Brain microvascular endothelial cell (primary cell): ENCODE measurements at regions not wholly inside any gene's neighbourhood (a gene's known extent, or its start where the extent isn't known, plus 50 kb on each side); places are given as distances from the start of the nearest gene placed in this dataset.

ENCODE experiments used
- DNase-seq: peaks from one replicate; pipeline ENCODE4 v3.0.0-alpha.2; 2020
- H3K27ac ChIP-seq: fragments of 250-450 bp; sonication (Bioruptor Pico); 2 replicates; pipeline ENCODE4 v1.5.1; 2020; ENCODE audit warnings: mild to moderate bottlenecking, moderate library complexity
- H3K27me3 ChIP-seq: fragments of 250-450 bp; sonication (Bioruptor Pico); replicated peaks from 2 replicates; pipeline ENCODE4 v1.5.1; 2020; ENCODE audit warnings: mild to moderate bottlenecking
- H3K36me3 ChIP-seq: fragments of 250-450 bp; sonication (Bioruptor Pico); replicated peaks from 2 replicates; pipeline ENCODE4 v1.5.1; 2020; ENCODE audit warnings: mild to moderate bottlenecking
- H3K4me3 ChIP-seq: 2 replicates; pipeline ENCODE4 v1.5.1; 2011; ENCODE audit warnings: low read depth, mild to moderate bottlenecking, control low read depth, low read length, moderate library complexity
- in situ Hi-C: cut with HindIII; loops from 2 replicates; pipeline ENCODE4 v1.10.0; 2017; ENCODE audit warnings: low sequenced_read_pairs, low pct_ligation_motif_present
- TF ChIP-seq, protein P1 (sequence below): IDR thresholded peaks from 2 replicates; pipeline ENCODE4 v1.5.1; 2011; ENCODE audit warnings: low read depth, mild to moderate bottlenecking, moderate library complexity, low read length, control low read depth, inconsistent platforms; ENCODE audit errors: missing control alignments

DNA sequence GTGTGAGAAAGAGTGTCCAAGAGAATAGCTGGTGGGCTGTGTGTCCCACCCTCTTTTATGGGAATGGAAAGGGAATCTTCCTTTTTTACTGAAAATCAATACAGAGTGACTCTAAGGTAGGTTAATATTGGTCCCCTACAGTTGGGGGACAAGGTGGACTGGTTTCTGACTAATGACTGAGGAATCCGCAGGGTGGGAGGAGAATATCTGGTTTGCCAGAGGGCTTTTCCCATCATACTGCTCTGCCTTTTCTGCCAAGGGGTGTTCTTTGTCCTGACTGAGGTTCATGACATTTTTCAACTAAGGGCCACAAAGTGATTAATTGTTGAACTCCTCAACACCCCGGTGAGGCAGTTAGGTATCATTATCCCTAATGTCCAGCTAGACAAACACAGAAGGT is 261.6 kb downstream of the SPATA18 start:
- Histone ChIP-seq H3K4me3 (no peak overlapping the region), H3K36me3 (no peaks in the 10 kb centered on the region), H3K27ac (no peak overlapping the region), H3K27me3 (no peaks in the 10 kb centered on the region)
- no peak for DNase-seq
- in situ Hi-C loops, result no loop called here
- TF ChIP-seq, protein P1, sequence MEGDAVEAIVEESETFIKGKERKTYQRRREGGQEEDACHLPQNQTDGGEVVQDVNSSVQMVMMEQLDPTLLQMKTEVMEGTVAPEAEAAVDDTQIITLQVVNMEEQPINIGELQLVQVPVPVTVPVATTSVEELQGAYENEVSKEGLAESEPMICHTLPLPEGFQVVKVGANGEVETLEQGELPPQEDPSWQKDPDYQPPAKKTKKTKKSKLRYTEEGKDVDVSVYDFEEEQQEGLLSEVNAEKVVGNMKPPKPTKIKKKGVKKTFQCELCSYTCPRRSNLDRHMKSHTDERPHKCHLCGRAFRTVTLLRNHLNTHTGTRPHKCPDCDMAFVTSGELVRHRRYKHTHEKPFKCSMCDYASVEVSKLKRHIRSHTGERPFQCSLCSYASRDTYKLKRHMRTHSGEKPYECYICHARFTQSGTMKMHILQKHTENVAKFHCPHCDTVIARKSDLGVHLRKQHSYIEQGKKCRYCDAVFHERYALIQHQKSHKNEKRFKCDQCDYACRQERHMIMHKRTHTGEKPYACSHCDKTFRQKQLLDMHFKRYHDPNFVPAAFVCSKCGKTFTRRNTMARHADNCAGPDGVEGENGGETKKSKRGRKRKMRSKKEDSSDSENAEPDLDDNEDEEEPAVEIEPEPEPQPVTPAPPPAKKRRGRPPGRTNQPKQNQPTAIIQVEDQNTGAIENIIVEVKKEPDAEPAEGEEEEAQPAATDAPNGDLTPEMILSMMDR, result no peak

DNA sequence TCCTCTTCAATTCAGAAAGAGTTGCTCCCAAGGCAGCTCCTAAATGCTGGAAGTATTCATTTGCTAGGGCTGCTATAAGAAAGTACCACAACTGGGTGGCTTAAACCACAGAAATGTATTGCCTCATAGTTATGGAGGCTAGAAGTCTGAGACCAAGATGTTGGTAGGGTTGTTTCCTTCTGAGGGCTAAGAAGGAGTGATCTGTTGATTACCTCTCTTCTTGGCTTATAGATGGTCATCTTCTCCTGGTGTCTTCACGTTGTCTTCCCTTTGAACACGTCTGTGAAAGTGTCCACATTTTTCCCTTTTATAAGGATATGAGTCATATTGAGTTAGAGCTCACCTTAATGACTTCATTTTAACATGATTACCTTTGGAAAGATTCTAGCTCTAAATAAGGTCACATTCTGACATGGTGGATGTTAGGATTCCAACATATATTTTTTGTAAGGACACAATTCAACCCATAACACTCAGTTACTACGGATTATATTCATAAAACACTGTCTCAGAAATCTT is 266.3 kb downstream of the SPATA18 start:
- Histone ChIP-seq H3K4me3 (no peak overlapping the region), H3K36me3 (no peaks in the 10 kb centered on the region), H3K27ac (no peak overlapping the region), H3K27me3 (no peaks in the 10 kb centered on the region)
- no peak for DNase-seq
- in situ Hi-C loops, result no loop called here
- TF ChIP-seq, protein P1, result no peak

GRCh38 chr4:52317981-52318380 is 266.9 kb downstream of the SPATA18 start:
- DNase-seq, result no peak
- TF ChIP-seq, protein P1, result no peak
- in situ Hi-C loops, result no loop called here
- no peaks in the 10 kb centered on the region for H3K36me3 ChIP-seq
- no peak overlapping the region for H3K27ac ChIP-seq
- H3K27me3 ChIP-seq, result no peaks in the 10 kb centered on the region
- no peak overlapping the region for H3K4me3 ChIP-seq

DNA sequence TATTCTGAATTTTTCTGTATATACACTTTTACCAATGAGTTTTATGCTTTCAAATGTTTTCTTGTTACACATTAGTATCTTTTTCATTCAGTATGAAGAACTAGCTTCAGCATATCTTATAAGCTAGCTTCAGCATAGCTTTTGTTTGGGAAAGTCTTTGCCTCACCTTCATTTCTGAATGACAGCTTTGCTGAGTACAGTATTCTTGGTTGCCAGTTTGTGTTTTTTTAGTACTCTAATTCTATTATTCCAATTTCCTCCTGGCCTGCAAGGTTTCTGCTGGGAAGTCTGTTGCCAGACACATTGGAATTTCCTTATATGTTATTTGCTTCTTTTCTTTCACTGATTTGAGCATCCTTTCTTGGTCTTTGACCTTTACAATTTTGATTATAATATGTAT is 278.8 kb downstream of the SPATA18 start:
- DNase-seq, result no peak
- TF ChIP-seq, protein P1, result no peak
- in situ Hi-C loops, result no loop called here
- Histone ChIP-seq H3K27me3 (no peaks in the 10 kb centered on the region), H3K27ac (no peak overlapping the region), H3K36me3 (no peaks in the 10 kb centered on the region), H3K4me3 (no peak overlapping the region)

- Histone ChIP-seq H3K4me3 (no peak overlapping the region), H3K27me3 (no peaks in the 10 kb centered on the region), H3K36me3 (no peaks in the 10 kb centered on the region), H3K27ac (no peak overlapping the region)
- in situ Hi-C loops, result no loop called here
- TF ChIP-seq, protein P1, result no peak
- no peak for DNase-seq
Measured at GRCh38 chr4:52343595-52343994, 292.5 kb downstream of the SPATA18 start.

- Histone ChIP-seq H3K27me3 (no peaks in the 10 kb centered on the region), H3K27ac (no peak overlapping the region), H3K4me3 (no peak overlapping the region), H3K36me3 (no peaks in the 10 kb centered on the region)
- DNase-seq, result no peak
- in situ Hi-C loops, result no loop called here
- TF ChIP-seq, protein P1, result no peak
Measured at GRCh38 chr4:52350926-52351325, 299.8 kb downstream of the SPATA18 start.
